Astrocyte of the cerebellum (primary cell): ENCODE measurements at regions not wholly inside any gene's neighbourhood (a gene's known extent, or its start where the extent isn't known, plus 50 kb on each side); places are given as distances from the start of the nearest gene placed in this dataset.

Source experiments
- DNase-seq: peaks from one replicate; pipeline ENCODE4 v3.0.0-alpha.2; 2011; ENCODE audit warnings: low read depth
- H3K4me3 ChIP-seq: 2 replicates; pipeline ENCODE4 v1.5.1; 2011; ENCODE audit warnings: mild to moderate bottlenecking, low read depth, low read length, moderate library complexity
- CTCF ChIP-seq: IDR thresholded peaks from 2 replicates; pipeline ENCODE4 v1.5.1; 2012; ENCODE audit warnings: low read length, low read depth, moderate library complexity, mild to moderate bottlenecking; ENCODE audit errors: missing control alignments
- in situ Hi-C: cut with HindIII; loops from 2 replicates; pipeline ENCODE4 v1.10.0; 2017; ENCODE audit warnings: low sequenced_read_pairs

- no peak overlapping the region for H3K4me3 ChIP-seq
- TF ChIP-seq CTCF: no peak
- no peak for DNase-seq
- in situ Hi-C loops: no loop called here
Measured at GRCh38 chr18:7360606-7361170, 129.8 kb downstream of the LRRC30 start.

GRCh38 chr18:7363338-7363737 is 132.4 kb downstream of the LRRC30 start:
- no peak overlapping the region for H3K4me3 ChIP-seq
- no peak for DNase-seq
- in situ Hi-C loops: no loop called here
- no peak for TF ChIP-seq CTCF

DNA sequence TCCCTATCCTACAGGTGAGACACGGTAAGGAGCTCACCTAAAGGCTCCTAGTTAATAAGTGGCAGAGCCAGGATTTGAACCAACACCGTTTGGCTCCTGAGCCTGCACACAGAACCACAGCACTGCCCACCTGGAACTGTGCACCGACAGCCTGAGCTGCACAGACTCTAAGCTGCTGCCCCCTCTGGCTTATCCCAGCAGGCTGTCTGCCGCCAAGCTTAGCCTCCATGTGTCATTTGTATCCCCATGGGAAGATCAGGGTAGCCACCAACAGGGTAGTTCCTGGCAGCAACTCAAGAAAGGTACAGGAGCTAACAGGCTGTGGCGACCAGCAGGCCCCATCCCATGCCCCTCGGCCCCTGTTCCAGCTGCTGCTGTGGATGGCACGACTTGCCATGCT is 135.7 kb downstream of the LRRC30 start:
- no peak overlapping the region for H3K4me3 ChIP-seq
- in situ Hi-C loops: no loop called here
- TF ChIP-seq CTCF: no peak
- DNase-seq: no peak

DNA sequence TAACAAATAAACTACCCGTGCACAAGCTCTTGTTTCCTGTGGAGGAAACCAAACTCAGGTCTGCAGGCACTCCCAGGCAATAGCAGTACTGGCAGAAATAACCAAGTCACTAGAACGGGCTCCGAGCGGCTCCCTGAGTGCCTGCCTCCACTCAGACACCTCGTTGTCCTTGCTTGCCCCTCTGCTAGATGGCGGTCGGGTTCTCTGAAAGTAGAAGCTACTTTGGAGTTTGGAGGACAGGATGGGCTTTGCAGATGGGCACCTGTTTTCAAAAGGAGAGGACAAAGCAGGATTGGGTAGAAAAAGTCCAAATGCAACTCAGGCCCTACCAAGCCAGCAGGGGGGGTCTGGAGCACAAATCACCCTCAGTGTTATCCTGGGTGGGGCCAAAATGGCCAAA is 136.4 kb downstream of the LRRC30 start:
- H3K4me3 ChIP-seq: no peak overlapping the region
- DNase-seq: no peak
- in situ Hi-C loops: no loop called here
- no peak for TF ChIP-seq CTCF

GRCh38 chr18:7369006-7369405 is 138.1 kb downstream of the LRRC30 start:
- in situ Hi-C loops: no loop called here
- DNase-seq: no peak
- no peak for TF ChIP-seq CTCF
- H3K4me3 ChIP-seq: no peak overlapping the region

GRCh38 chr18:7370375-7370774 is 139.5 kb downstream of the LRRC30 start:
- in situ Hi-C loops: no loop called here
- H3K4me3 ChIP-seq: no peak overlapping the region
- no peak for DNase-seq
- no peak for TF ChIP-seq CTCF

- DNase-seq: no peak
- no peak for TF ChIP-seq CTCF
- no peak overlapping the region for H3K4me3 ChIP-seq
- in situ Hi-C loops: no loop called here
Measured at GRCh38 chr18:7370802-7371201, 139.9 kb downstream of the LRRC30 start.
